ENCODE measurements at regions not wholly inside any gene's neighbourhood (a gene's known extent, or its start where the extent isn't known, plus 50 kb on each side); places are given as distances from the start of the nearest gene placed in this dataset.

DNA sequence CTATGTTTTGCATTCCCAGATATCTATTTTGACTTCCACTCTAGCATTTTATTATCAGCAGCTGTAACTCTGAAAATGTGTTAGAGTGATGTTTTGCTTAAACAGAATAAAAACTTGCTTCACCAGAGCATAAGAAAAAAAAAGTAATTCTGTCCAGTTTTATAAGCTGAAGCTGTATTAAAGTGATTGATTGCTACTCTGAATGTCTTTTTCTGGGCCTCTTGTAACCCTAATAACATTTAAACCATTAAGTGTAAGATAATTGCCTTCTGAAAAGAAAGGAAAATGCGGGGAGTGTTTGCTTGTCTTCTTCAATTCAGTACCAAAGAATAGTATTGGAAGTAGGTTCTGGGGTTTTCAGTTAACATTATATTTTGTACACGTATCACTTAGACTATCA is 57.9 kb upstream of the UBE2E1 start:
- TF ChIP-seq, protein P1, sequence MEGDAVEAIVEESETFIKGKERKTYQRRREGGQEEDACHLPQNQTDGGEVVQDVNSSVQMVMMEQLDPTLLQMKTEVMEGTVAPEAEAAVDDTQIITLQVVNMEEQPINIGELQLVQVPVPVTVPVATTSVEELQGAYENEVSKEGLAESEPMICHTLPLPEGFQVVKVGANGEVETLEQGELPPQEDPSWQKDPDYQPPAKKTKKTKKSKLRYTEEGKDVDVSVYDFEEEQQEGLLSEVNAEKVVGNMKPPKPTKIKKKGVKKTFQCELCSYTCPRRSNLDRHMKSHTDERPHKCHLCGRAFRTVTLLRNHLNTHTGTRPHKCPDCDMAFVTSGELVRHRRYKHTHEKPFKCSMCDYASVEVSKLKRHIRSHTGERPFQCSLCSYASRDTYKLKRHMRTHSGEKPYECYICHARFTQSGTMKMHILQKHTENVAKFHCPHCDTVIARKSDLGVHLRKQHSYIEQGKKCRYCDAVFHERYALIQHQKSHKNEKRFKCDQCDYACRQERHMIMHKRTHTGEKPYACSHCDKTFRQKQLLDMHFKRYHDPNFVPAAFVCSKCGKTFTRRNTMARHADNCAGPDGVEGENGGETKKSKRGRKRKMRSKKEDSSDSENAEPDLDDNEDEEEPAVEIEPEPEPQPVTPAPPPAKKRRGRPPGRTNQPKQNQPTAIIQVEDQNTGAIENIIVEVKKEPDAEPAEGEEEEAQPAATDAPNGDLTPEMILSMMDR (IDR thresholded peaks at IDR 0.05; ENCODE audit: insufficient read depth, low read length) = no peak
- DNase-seq (ENCODE audit: low read depth in 1 of 2, low spot score in 1 of 2) = no peak
- Histone ChIP-seq H3K27me3 (ENCODE audit: insufficient read depth, poor library complexity, severe bottlenecking) (no peaks in the 10 kb centered on the region), H3K4me3 (replicated peaks; ENCODE audit: insufficient read depth, low read length) (no peak overlapping the region), H3K27ac (replicated peaks) (no peak overlapping the region)

DNA sequence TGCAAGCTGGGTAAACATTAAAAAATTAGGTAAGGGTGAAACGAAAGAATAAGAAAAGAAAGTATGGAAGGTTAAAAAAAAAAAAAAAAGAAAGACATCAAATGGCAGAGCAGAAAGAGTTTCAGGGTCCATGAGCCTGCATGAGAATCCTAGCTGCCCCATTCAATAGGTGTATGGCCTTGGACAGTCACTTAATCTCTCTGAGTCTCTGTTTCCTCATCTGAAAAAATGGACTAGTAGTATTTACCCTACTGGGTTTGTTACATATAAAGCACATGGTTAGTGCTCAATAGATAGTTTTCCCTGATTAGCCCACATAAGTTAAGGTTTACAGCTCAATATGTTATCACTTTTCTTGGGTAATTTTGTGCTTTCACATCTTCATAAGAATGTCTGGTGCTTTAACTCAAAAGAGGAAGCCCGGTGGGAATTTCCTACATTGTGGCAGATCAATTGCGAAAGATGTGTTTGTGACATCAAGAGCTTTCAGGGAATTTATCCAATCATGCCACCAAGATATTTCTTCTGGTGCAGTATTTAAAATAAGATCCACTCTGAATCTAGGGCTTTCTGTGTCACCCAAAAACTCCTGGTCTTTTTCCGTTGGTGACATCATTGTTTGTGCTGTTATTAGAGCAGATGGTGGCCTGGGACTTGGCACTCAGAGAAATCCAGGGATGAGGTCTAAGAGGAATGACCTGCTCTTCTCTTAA is 57.2 kb upstream of the UBE2E1 start:
- TF ChIP-seq SPI1 (IDR thresholded peaks at IDR 0.05; ENCODE audit: borderline replicate concordance, low read depth) (peak; percentile 95), POLR2AphosphoS5 (IDR thresholded peaks at IDR 0.05; ENCODE audit: low read depth) (no peak), GABPA (IDR thresholded peaks at IDR 0.05; ENCODE audit: low read depth) (no peak)
- TF ChIP-seq, protein P2, sequence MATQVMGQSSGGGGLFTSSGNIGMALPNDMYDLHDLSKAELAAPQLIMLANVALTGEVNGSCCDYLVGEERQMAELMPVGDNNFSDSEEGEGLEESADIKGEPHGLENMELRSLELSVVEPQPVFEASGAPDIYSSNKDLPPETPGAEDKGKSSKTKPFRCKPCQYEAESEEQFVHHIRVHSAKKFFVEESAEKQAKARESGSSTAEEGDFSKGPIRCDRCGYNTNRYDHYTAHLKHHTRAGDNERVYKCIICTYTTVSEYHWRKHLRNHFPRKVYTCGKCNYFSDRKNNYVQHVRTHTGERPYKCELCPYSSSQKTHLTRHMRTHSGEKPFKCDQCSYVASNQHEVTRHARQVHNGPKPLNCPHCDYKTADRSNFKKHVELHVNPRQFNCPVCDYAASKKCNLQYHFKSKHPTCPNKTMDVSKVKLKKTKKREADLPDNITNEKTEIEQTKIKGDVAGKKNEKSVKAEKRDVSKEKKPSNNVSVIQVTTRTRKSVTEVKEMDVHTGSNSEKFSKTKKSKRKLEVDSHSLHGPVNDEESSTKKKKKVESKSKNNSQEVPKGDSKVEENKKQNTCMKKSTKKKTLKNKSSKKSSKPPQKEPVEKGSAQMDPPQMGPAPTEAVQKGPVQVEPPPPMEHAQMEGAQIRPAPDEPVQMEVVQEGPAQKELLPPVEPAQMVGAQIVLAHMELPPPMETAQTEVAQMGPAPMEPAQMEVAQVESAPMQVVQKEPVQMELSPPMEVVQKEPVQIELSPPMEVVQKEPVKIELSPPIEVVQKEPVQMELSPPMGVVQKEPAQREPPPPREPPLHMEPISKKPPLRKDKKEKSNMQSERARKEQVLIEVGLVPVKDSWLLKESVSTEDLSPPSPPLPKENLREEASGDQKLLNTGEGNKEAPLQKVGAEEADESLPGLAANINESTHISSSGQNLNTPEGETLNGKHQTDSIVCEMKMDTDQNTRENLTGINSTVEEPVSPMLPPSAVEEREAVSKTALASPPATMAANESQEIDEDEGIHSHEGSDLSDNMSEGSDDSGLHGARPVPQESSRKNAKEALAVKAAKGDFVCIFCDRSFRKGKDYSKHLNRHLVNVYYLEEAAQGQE (IDR thresholded peaks at IDR 0.05; ENCODE audit: insufficient replicate concordance, low read depth) = no peak
- TF ChIP-seq, protein P1 (IDR thresholded peaks at IDR 0.05; ENCODE audit: insufficient read depth, low read length) = no peak
- Histone ChIP-seq H3K27me3 (ENCODE audit: insufficient read depth, poor library complexity, severe bottlenecking) (no peaks in the 10 kb centered on the region), H3K4me3 (replicated peaks; ENCODE audit: insufficient read depth, low read length) (no peak overlapping the region), H3K27ac (replicated peaks) (peak overlapping the region; percentile 13; the same call in 1 of the 2 replicates)
- peak; percentile 86 to 94 for DNase-seq (ENCODE audit: low read depth in 1 of 2, low spot score in 1 of 2)

DNA sequence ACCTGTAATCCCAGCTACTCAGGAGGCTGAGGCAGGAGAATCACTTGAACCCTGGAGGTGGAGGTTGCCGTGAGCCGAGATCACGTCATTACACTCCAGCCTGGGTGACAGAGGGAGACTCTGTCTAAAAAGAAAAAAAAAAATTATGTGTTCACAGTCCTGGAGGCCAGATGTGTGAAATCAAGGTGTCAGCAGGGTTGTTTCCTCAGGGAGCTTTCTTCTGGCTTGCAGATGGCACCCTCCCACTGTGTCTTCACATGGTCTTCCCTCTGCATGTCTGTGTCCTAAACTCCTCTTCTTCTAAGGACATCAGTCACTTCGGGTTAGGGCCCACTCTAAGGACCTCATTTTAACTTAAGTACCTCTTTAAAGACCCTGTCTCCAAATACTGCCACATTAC is 56.1 kb upstream of the UBE2E1 start:
- Histone ChIP-seq H3K4me3 (replicated peaks; ENCODE audit: insufficient read depth, low read length) (no peak overlapping the region), H3K27ac (replicated peaks) (no peak overlapping the region), H3K27me3 (ENCODE audit: insufficient read depth, poor library complexity, severe bottlenecking) (no peaks in the 10 kb centered on the region)
- TF ChIP-seq, protein P1 (IDR thresholded peaks at IDR 0.05; ENCODE audit: insufficient read depth, low read length) = no peak
- TF ChIP-seq SPI1 (IDR thresholded peaks at IDR 0.05; ENCODE audit: borderline replicate concordance, low read depth) (no peak), GABPA (IDR thresholded peaks at IDR 0.05; ENCODE audit: low read depth) (no peak), POLR2AphosphoS5 (IDR thresholded peaks at IDR 0.05; ENCODE audit: low read depth) (no peak)
- TF ChIP-seq, protein P2 (IDR thresholded peaks at IDR 0.05; ENCODE audit: insufficient replicate concordance, low read depth) = no peak
- no peak for DNase-seq (ENCODE audit: low read depth in 1 of 2, low spot score in 1 of 2)
